ENCODE measurements at regions not wholly inside any gene's neighbourhood (a gene's known extent, or its start where the extent isn't known, plus 50 kb on each side); places are given as distances from the start of the nearest gene placed in this dataset.

DNA sequence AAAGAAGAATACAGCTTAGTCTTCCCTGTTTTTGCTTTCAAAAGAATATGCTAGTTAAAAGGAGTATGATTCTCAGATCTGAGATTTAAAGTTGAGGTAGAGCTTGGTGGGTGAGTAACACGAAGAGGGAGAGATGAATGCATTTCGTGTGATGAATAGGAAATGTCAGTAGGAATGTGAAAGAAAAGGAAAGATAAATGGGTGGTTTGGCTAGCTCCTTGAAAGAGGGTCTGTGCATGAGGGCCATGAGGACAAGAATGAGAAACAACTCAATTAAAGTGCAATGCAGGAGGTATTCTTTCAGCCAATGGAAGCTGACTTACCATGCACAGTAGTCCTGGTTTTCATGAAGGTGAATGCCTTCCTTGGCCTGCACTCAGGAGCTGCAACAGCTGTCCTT is 248.2 kb downstream of the HNMT start:
- Histone ChIP-seq H3K18ac (ENCODE audit: insufficient read length, low read depth, low read length) (no peak overlapping the region), H3K27ac (ENCODE audit: insufficient read length, low read depth, low read length) (no peak overlapping the region), H2BK20ac (ENCODE audit: low read depth, low read length, poor library complexity, severe bottlenecking) (no peak overlapping the region), H3T11ph (ENCODE audit: low read length) (no peak overlapping the region), H3K9me3 (ENCODE audit: control insufficient read depth, low read depth, low read length) (no peaks in the 10 kb centered on the region), H3K14ac (ENCODE audit: insufficient read depth, low read length) (no peak overlapping the region), H4K91ac (ENCODE audit: insufficient read length, low read depth, low read length) (no peak overlapping the region), H3K4me2 (ENCODE audit: insufficient read depth, insufficient read length, low read length) (no peak overlapping the region), H4K8ac (replicated peaks; ENCODE audit: insufficient read length, low read depth, low read length) (no peak overlapping the region), H3K23me2 (ENCODE audit: insufficient read length, low read depth, low read length, poor library complexity, severe bottlenecking) (no peaks in the 10 kb centered on the region), H3K23ac (ENCODE audit: insufficient read length, low read depth, low read length) (no peak overlapping the region), H3K79me1 (ENCODE audit: insufficient read depth, low read depth, low read length, poor library complexity, severe bottlenecking) (no peaks in the 10 kb centered on the region), H2BK120ac (ENCODE audit: low read depth, low read length, poor library complexity, severe bottlenecking) (no peak overlapping the region), H2AK5ac (ENCODE audit: insufficient read length, low read length) (no peak overlapping the region), H3K4me1 (ENCODE audit: insufficient read depth, low read length) (peaks cover 2% of the 10 kb centered on the region; the same call in 1 of the 2 replicates), H4K20me1 (ENCODE audit: control insufficient read depth, insufficient read depth, insufficient read length) (no peaks in the 10 kb centered on the region), H3K79me2 (ENCODE audit: insufficient read depth, low read length) (no peaks in the 10 kb centered on the region), H3K4ac (ENCODE audit: low read depth, low read length) (no peak overlapping the region), H3K27me3 (ENCODE audit: insufficient read depth, low read length) (no peaks in the 10 kb centered on the region), H2BK15ac (ENCODE audit: low read depth, low read length) (no peak overlapping the region), H3K9ac (ENCODE audit: extremely low read depth, insufficient read length, low read length) (no peak overlapping the region), H2BK5ac (ENCODE audit: insufficient read length, low read length) (no peak overlapping the region), H2AFZ (ENCODE audit: low read length) (no peak overlapping the region), H4K5ac (ENCODE audit: insufficient read length, low read depth, low read length) (no peak overlapping the region), H2BK12ac (ENCODE audit: insufficient read length, low read depth, low read length) (no peak overlapping the region), H3K56ac (ENCODE audit: insufficient read length, low read depth, low read length) (no peak overlapping the region)
- peaks cover 3 to 5% of the 10 kb centered on the region in 2 experiments; a peak in 2 of 4 replicates for H3K4me1 Mint-ChIP-seq
- no peaks in the 10 kb centered on the region; a peak in 1 of 7 replicates for H3K36me3 Mint-ChIP-seq (ENCODE audit: insufficient read depth in 1 of 3, low read depth in 3 of 3)
- H3K27me3 Mint-ChIP-seq (ENCODE audit: low read depth): no peaks in the 10 kb centered on the region
- no peaks in the 10 kb centered on the region for H3K9me3 Mint-ChIP-seq
- H3K4me3 Mint-ChIP-seq: no peak overlapping the region
- TF ChIP-seq, protein P1, sequence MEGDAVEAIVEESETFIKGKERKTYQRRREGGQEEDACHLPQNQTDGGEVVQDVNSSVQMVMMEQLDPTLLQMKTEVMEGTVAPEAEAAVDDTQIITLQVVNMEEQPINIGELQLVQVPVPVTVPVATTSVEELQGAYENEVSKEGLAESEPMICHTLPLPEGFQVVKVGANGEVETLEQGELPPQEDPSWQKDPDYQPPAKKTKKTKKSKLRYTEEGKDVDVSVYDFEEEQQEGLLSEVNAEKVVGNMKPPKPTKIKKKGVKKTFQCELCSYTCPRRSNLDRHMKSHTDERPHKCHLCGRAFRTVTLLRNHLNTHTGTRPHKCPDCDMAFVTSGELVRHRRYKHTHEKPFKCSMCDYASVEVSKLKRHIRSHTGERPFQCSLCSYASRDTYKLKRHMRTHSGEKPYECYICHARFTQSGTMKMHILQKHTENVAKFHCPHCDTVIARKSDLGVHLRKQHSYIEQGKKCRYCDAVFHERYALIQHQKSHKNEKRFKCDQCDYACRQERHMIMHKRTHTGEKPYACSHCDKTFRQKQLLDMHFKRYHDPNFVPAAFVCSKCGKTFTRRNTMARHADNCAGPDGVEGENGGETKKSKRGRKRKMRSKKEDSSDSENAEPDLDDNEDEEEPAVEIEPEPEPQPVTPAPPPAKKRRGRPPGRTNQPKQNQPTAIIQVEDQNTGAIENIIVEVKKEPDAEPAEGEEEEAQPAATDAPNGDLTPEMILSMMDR (conservative IDR thresholded peaks at IDR 0.05): no peak
- H3K27ac Mint-ChIP-seq: no peak overlapping the region
- no peak for DNase-seq
- no CpG with 5 or more reads among the region's 2 CpGs for WGBS (ENCODE audit: extremely low coverage, insufficient read length, low lambda C conversion rate)

Measured in H9 (cell line).